ENCODE measurements at regions not wholly inside any gene's neighbourhood (a gene's known extent, or its start where the extent isn't known, plus 50 kb on each side); places are given as distances from the start of the nearest gene placed in this dataset.

DNA sequence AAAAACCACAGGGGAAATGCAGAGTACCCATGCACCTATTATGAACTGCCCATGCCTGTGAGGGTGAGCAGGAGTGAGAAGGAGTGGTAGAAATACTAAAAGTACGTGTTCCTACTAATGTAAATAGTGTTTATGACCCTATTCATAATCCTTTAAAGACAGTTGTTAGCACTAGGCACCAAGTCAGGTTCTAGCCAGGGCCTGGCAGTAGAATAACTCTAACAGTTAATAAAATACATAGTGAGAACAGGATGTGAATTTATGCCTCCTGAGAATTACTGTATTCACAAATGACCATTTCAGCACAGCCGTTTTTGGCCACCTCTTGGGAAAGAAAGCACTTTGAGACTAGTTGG is 103.2 kb upstream of the TARS1 start:
- H3K4me3 ChIP-seq (replicated peaks; ENCODE audit: low read depth, low read length): no peak overlapping the region
- TF ChIP-seq, protein P1, sequence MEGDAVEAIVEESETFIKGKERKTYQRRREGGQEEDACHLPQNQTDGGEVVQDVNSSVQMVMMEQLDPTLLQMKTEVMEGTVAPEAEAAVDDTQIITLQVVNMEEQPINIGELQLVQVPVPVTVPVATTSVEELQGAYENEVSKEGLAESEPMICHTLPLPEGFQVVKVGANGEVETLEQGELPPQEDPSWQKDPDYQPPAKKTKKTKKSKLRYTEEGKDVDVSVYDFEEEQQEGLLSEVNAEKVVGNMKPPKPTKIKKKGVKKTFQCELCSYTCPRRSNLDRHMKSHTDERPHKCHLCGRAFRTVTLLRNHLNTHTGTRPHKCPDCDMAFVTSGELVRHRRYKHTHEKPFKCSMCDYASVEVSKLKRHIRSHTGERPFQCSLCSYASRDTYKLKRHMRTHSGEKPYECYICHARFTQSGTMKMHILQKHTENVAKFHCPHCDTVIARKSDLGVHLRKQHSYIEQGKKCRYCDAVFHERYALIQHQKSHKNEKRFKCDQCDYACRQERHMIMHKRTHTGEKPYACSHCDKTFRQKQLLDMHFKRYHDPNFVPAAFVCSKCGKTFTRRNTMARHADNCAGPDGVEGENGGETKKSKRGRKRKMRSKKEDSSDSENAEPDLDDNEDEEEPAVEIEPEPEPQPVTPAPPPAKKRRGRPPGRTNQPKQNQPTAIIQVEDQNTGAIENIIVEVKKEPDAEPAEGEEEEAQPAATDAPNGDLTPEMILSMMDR (IDR thresholded peaks at IDR 0.05; ENCODE audit: low read length, missing control alignments): no peak
- DNase-seq (ENCODE audit: low read depth): no peak

DNA sequence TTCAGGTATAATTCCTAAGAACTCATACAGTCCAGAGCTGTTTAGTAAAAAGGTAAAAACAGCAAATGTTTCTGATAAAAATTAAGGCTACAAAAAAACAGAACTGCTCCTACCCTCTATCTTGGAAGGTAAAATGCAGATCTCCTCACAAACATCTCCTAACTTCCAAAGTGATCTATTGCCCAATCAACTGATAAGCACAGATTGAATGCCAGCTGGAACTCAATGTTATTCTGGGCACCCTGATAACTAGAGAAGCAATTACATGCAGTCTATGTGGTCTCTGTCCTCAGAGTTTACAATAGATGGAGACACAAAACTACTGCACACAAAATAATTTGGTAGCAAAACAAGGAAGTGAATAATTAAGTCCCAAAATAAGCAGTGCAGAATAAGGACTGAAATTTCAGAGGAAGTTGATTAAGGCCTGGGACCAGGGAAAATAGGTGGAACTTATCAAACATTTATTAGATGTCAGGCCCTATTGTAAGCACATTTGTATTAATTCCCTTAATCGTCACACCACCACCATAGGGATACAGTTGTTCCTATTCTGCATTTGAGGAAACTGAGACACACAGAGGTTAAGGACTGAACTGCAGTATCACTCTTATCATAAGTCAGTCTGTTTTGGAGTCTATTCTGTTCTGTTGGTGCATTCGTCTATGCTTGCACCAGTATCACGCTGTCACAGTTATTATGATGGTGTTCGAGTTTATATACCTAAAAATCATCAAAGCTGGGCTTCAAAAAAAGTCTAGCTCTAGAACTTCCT is 102.2 kb upstream of the TARS1 start:
- no peak for DNase-seq (ENCODE audit: low read depth)
- TF ChIP-seq, protein P1 (IDR thresholded peaks at IDR 0.05; ENCODE audit: low read length, missing control alignments): no peak
- H3K4me3 ChIP-seq (replicated peaks; ENCODE audit: low read depth, low read length): no peak overlapping the region

DNA sequence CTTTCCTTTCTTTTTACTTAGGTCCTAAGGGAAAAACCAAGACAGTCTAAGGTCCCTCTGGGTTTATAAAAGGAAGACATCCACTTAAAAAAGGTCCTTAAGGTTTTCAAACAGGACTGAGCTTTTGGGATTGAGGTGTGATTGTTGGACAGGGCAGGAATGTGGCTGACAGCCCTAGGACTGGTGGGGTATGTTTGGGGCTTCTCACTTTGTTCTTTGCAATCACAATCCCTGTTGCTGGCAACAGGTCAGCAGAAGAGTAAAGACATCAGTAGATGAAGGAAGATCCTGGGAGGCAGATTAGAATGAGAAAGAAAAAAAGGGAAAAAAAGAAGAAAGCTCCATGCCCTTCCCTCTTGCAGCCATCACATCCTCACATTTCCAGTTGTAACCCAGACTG is 101.4 kb upstream of the TARS1 start:
- H3K4me3 ChIP-seq (replicated peaks; ENCODE audit: low read depth, low read length): no peak overlapping the region
- TF ChIP-seq, protein P1 (IDR thresholded peaks at IDR 0.05; ENCODE audit: low read length, missing control alignments): no peak
- DNase-seq (ENCODE audit: low read depth): no peak

DNA sequence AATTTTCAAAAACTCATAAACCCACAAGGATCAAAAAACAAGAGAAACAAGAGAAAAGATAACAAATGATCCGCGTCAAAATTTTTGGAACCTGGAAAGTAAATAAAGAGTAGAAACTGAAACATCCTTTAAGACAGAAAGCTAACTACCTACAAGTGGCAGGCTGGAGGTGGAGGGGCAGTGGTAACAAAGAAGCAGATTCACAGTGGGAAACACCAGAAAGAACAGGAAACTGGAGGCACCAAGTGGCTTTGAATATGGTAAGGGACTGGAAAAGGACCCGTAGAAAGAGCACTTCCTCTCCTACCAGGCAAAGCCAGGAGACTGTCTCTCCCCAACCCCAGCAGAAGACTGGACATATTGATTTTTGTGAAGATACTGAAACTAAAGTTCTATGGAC is 100.6 kb upstream of the TARS1 start:
- TF ChIP-seq, protein P1 (IDR thresholded peaks at IDR 0.05; ENCODE audit: low read length, missing control alignments): no peak
- DNase-seq (ENCODE audit: low read depth): no peak
- no peak overlapping the region for H3K4me3 ChIP-seq (replicated peaks; ENCODE audit: low read depth, low read length)

DNA sequence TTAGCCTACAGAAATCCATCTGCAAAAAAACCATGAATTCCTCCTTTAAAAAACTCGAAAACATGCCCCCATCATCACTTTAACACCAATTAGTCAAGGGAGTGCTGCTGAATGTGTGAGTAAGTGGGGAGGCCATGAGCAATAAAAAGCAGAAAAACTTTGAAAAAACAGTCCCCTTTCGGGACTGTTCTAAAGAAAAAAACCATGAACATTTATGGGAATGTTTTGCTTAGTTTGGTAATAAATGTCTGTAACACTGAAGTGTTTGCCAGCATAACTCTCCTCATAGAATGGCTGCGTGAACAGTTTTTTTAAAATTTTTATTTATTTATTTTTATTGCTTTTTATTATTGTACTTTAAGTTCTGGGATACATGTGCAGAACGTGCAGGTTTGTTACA is 99.4 kb upstream of the TARS1 start:
- TF ChIP-seq, protein P1 (IDR thresholded peaks at IDR 0.05; ENCODE audit: low read length, missing control alignments): no peak
- no peak for DNase-seq (ENCODE audit: low read depth)
- no peak overlapping the region for H3K4me3 ChIP-seq (replicated peaks; ENCODE audit: low read depth, low read length)

DNA sequence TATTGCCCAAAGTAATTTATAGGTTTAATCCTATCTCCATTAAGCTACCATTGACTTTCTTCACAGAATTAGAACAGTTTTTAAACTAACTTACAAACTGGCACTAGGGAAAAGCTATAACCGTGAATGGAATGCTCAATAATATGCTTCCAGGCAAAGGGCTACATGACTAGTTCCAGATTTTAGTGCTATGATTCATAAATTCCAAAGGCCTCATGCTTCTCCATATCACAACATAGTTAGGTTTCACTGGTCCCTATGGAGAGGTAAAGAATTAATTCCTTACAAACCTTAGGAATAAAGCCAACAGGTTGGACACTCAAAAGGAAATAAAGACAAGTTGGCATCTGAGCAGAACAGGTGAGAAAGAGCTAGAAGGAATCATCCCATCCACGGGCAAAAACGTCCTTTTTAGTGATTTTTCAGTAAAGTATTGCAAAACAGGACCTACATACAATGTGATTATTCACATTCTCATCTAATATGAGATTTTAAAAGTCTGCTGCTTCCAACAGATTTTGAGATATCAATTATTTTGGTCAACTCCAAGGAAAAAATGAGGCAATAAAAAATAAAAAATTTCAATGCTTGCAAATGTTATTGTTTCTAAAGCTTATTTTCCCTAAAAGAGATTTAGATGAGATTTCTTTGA is 97.0 kb upstream of the TARS1 start:
- no peak overlapping the region for H3K4me3 ChIP-seq (replicated peaks; ENCODE audit: low read depth, low read length)
- TF ChIP-seq, protein P1 (IDR thresholded peaks at IDR 0.05; ENCODE audit: low read length, missing control alignments): no peak
- DNase-seq (ENCODE audit: low read depth): peak; percentile 88

DNA sequence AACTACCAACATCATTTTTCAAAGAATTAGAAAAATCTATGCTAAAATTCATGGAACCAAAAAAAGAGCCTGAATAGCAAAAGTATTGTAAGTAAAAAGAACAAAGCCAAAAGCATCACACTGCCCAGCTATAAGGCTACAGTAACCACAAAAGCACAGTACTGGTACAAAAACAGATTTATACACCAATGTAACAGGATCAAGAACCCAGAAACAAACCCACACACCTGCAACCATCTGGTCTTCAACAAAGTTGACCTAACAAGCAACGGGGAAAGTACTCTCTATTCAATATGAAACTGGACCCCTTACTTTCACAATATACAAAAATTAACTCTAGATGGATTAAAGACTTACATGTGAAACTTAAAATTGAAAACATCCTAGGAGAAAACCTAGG is 94.2 kb upstream of the TARS1 start:
- no peak for DNase-seq (ENCODE audit: low read depth)
- TF ChIP-seq, protein P1 (IDR thresholded peaks at IDR 0.05; ENCODE audit: low read length, missing control alignments): no peak
- no peak overlapping the region for H3K4me3 ChIP-seq (replicated peaks; ENCODE audit: low read depth, low read length)
